Epithelial cell of esophagus (primary cell): ENCODE measurements at regions not wholly inside any gene's neighbourhood (a gene's known extent, or its start where the extent isn't known, plus 50 kb on each side); places are given as distances from the start of the nearest gene placed in this dataset.
"Not testable (repeated sequence)": the region's sequence is repeated elsewhere in the genome, so short reads cannot be mapped to it uniquely, and the experiment has no call there.

Source experiments
- DNase-seq: peaks from one replicate; pipeline ENCODE4 v3.0.0; 2010; ENCODE audit warnings: low read depth
- H3K4me3 ChIP-seq: 2 replicates; pipeline ENCODE4 v1.5.1; 2011; ENCODE audit warnings: mild to moderate bottlenecking, low read length, control low read depth
- TF ChIP-seq, protein P1 (sequence below): IDR thresholded peaks from 2 replicates; pipeline ENCODE4 v1.5.1; 2011; ENCODE audit warnings: low read depth, mild to moderate bottlenecking, low read length, control low read depth, inconsistent platforms; ENCODE audit not compliant: insufficient read depth; ENCODE audit errors: missing control alignments

DNA sequence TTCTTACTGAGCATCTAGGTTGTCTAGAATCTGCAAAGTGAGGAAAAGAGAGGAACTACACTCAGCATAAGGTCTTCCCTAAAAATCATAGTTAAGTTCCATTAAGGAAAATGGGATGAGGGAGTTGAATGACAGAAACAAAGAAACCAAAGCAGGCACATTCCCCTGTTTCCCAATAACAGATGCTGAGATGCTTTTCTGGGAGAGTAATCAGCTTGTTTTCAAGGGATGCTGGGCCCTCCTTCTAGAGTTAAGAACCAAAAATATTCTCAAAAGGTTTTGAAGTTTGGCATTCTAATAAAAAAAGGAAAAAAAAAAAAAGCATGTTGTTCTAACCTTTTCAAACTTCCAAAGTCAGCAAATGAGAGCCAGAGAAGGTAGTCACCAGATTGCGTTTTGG, 105.2 kb upstream of the ZNF648 start:
- TF ChIP-seq, protein P1, sequence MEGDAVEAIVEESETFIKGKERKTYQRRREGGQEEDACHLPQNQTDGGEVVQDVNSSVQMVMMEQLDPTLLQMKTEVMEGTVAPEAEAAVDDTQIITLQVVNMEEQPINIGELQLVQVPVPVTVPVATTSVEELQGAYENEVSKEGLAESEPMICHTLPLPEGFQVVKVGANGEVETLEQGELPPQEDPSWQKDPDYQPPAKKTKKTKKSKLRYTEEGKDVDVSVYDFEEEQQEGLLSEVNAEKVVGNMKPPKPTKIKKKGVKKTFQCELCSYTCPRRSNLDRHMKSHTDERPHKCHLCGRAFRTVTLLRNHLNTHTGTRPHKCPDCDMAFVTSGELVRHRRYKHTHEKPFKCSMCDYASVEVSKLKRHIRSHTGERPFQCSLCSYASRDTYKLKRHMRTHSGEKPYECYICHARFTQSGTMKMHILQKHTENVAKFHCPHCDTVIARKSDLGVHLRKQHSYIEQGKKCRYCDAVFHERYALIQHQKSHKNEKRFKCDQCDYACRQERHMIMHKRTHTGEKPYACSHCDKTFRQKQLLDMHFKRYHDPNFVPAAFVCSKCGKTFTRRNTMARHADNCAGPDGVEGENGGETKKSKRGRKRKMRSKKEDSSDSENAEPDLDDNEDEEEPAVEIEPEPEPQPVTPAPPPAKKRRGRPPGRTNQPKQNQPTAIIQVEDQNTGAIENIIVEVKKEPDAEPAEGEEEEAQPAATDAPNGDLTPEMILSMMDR: no peak
- no peak overlapping the region for H3K4me3 ChIP-seq
- no peak for DNase-seq

DNA sequence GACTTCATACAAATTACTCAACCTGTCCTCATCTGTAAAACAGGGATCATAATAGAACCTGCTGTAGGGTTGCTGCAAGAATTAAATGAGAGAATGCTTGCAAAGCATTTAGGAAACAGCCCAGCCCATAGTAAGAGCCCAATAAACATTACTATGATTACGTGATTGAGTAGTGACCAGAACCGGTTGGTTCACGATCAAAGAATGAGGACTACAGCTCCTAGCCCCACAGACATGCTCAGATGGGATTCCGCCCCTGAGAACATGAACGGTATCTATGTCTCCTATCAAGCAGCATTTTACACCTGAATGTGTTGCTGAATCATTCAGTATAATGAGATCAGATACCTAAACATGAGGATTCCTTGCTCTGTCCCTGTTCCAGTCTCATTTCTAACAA, 104.8 kb upstream of the ZNF648 start:
- no peak for DNase-seq
- TF ChIP-seq, protein P1: no peak
- no peak overlapping the region for H3K4me3 ChIP-seq

DNA sequence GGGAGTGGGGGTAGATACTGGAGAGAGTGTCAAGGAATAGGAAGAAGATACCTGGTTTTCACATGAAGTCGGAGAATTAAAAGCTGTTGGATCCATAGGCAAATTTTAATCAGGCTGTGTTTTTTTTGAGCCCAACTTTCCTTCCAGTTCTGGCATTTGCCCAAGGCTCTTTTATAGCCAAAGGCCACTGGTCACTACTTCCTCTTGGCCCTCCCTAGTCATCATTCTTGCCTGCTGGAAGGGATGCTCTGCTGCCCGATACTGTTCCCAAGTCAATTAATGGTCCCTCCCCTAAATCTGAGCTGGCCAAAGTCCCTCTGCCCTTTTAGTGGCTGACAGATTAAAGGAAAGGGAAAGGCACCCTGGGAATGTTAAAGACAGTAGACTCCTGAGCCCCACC, 102.8 kb upstream of the ZNF648 start:
- H3K4me3 ChIP-seq: no peak overlapping the region
- TF ChIP-seq, protein P1: no peak

DNA sequence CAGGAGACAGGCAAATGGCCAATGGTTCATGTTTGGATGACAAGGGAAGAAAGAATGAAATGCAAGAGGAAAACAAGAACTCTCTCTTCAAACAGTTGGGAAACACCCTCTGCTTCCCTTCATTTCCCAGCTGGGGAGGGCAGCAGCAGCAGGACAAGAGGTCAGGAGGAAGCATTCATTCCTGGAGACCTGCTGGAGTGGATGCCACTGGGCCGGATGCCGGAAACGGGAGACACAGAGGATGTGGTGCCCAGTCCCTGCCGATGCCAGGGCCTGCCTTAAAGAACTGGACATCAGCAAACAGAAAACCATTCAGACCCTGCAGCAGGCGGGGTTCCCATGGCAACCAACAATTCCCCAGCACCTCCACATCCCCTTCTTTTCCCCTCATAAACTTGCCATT, 102.3 kb upstream of the ZNF648 start:
- TF ChIP-seq, protein P1: no peak
- DNase-seq: no peak
- H3K4me3 ChIP-seq: no peak overlapping the region

More for the DNA sequence above, 102.8 kb upstream of the ZNF648 start:
- no peak for DNase-seq

DNA sequence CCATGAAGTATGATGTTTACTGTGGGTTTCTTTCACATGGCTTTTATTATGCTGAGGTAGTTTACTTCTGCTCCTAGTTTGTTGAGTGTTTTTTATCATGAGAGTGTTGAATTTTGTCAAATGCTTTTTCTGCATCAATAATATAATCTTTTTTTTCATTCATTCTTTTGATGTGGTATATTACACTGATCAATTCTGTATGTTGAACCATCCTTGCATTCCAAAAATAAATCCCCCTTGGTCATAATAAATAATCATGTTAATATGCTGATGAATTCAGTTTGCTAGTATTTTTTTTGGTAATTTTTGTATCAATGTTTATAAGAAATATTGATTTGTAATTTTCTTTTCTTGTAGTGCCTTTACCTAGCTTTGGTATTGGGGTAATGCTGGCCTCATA, 97.9 kb upstream of the ZNF648 start:
- no peak overlapping the region for H3K4me3 ChIP-seq
- TF ChIP-seq, protein P1: no peak
- no peak for DNase-seq

DNA sequence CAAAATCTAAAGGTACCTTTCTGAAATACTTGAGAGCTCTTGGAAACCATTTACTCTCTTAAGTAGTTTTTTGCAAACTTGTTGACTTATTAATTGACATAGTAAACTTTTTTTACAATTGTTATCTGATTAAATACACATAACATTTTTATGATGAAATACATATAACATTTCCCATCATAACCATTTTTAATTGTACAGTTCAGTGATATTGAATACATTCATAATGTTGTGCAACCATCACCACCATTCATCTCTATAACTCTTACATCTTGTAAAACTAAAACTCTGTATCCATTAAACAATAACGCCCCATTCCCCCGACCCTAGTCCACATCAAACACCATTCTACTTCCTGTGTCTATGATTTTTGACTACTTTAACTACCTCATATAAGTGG, 95.7 kb upstream of the ZNF648 start:
- DNase-seq: no peak
- no peak overlapping the region for H3K4me3 ChIP-seq
- TF ChIP-seq, protein P1: no peak

DNA sequence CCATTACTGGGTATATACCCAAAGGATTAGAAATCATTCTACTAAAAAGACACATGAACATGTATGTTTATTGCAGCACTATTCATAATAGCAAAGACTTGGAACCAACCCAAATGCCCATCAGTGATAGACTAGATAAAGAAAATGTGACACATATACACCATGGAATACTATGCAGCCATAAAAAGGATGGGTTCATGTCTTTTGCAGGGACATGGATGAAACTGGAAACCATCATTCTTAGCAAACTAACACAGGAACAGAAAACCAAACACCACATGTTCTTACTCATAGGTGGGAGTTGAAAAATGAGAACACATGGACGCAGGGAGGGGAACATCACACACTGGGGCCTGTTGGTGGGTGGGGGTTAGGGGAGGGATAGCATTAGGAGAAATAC, 92.9 kb upstream of the ZNF648 start:
- DNase-seq, H3K4me3 ChIP-seq: not testable (repeated sequence)

DNA sequence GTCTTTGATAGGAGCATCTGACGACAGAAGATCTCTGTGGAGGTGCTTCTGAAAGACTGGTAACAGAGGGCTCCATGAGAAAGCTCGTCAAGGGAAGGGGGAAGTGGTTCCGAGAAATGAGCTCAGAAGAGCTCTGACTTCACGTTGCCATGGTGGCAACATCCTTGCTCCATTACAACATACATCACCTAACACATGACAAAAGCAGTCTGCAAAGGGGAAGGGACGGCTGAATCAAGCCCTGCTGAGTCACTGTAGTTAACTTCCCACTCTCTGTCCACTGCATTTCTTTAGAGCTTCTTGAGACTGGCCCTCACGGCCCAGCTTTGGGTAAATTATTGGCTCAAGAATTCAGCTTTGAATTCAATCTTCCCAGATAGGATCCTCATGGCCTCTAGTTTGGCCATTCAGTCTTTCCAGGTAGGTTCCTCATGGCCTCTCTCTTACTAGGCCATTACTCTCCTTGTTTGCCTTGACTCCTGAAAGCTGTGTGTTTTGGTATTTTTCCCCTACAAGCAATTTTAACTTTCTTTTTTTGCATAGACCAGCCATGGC, 88.0 kb upstream of the ZNF648 start:
- H3K4me3 ChIP-seq: no peak overlapping the region
- TF ChIP-seq, protein P1: no peak
- DNase-seq: peak; percentile 84
